HG03025 (cell line): ENCODE measurements at regions not wholly inside any gene's neighbourhood (a gene's known extent, or its start where the extent isn't known, plus 50 kb on each side); places are given as distances from the start of the nearest gene placed in this dataset.

ENCODE experiments used
- ATAC-seq: cut with Tn5 transposase; IDR thresholded peaks from one replicate; pipeline ENCODE4 v1.9.1; 2021; ENCODE audit warnings: mild to moderate bottlenecking, moderate library complexity; ENCODE audit not compliant: unreplicated experiment, low FRiP score

DNA sequence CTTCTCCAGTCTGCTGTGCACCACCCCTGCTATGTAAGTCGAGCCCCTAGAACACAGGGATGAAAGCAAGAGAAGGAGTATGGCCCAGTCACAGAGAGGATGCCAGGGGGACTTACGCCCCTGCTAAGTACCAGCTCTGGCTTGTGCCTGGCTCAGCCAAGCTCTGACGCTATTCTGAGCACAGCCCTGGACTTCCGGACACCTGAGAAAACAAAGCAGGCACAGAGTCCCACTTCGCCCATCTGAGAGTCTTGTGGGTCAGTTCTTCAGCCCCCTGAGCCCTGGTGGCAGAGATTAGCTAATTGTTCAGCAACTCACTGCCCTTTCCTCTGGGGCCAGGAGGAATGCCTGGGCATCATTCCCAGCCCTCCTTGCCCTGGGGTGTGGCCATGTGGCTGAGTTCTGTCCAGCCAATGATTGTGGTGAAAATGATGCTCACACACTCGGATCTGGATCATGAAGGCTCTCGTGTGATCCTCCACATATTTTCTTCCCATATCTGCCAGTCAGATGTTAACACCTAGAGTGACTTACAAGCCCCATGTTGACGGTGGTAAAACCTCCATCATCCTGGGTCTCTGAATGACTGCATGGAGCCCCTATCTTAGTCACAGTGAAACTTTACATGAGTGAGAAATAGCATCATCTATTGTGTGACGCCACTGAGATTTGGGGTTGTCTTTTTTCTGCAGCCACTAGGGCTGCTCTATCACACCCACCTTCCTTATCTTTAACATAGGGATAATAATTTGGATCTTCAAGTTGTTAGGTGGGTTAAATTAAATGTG, 105.7 kb downstream of the TPRA1 start:
- no peak for ATAC-seq

DNA sequence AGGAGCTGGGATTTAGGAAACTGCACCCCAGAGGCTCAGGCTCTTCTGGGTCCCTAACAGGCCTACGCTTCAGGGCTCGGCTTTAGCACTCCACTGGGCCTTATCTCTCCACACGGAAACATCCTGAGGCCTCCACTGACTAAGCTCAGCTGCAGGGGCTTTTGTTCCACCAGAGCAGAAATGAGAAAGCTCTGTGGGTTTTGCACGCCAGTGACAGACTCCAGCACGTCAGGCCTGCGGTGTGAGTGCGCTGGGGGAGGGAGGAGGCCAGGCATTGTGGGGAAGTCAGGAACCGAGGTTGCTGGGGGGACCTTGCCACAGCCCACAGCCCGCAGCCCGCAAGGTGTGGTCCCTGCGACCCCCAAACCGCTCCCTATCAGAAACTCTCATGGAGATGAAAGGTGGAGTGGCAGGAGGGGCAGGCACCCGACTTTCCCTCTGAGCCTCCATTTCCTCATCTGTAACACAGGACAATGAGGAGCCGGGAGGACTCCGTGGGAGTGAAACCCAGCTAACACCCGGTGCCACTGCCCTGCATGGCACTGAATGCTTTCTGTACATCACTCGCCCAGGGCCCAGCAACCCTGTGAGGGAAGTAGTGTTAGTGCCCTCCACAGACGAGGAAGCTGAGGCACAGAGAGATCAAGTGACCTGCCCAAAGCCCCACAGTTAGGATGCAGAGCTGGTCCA, 106.5 kb downstream of the TPRA1 start:
- peak; percentile 55 for ATAC-seq

DNA sequence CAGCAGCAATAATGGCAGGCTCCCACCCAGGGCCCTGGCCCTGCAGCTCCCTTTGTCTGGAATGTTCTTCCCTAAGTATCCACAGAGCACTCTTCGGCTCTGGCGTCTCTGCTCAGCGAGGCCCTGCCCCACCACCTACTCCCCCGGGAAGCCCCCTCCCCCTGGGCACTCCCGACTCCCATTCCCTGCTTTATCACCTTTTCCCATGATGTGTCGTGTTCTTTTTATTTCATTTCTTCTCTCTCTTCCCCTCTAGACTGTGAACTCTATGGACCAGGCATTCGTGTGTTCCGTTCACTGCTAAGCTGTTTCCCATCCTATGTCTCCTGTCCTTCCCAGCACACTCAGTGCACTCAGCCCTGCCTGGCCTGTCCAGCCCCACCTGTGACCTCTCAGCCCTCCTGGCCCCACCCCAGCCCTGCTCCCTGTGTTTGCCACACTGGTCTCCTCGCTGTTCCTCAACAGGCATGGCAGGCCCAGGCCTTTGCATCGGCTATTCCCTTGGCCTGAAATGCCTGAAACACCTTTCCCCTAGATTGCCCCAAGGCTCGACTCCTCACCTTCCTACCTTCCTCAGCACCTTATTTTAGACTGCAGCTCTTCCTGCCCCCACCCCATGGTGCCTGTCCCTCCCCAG, 107.4 kb downstream of the TPRA1 start:
- ATAC-seq = no peak

DNA sequence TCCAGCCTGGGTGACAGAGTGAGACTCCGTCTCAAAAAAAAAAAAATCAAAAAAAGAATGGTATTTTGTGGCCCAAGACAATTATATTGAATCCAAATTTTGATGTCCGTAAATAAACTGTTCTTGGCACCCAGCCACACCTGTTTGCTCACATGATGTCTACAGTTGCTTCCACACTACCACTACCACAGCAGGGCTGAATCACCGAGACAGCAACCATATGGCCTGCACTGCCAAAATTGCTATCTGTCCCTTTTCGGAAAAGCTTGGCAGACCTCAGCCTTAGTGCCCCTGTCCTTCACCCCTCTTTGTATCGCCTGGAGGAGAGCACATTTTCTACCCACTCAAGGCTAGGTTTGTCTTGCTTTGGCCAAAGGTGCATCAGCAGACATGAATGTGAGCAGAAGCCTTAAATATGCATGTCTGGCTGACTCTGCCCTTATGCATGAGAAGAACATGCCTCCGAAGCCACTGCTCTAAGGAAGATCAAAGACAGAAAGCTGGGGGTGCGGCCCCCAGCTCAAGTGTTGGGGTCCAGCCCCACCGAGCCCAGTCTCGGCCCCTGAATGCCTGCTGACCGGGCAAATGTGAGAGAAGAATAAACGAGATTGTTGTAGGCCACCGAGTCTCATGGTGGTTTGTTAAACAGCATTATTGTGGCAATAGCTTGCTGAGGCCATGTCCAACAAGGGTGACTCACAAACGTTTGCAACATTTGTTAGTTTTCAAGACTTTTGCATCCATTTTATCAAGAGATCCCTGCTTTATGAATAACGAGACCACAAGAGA, 108.1 kb downstream of the TPRA1 start:
- no peak for ATAC-seq

DNA sequence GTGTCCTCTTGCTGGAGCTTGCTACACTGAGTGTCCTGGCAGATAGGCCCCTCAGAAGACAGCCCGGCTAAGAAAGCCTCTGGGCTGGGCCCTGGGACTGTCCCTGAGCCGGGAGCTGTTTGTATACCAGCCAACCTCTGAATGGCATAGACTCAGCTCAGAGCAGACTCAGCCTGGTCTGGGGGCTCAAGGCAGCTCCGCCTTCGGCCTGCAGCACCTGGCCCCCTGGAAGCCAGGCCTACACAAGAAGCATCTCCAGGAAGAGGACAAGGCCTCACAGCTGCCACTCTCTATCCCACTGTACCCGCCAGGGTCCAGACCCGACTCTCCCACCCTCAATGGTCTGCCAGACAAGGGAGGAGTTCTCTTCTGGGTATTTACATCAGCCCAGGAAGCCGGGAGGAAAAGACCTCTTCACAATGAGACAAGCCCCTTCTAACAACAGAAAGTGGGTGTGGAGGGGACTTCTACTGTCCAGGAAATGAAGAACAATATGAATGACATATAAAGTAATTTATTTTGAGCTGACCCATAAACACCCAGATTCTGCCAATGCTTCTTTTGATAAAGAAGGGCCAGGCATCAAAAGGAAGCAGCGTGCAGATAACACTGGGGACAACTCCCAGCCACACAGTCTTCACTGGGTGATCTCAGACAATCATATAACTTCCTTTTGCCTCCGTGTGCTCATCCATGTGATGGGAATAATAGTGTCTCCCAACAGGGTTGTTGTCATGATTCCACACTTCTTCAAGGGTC, 110.2 kb downstream of the TPRA1 start:
- ATAC-seq = no peak

DNA sequence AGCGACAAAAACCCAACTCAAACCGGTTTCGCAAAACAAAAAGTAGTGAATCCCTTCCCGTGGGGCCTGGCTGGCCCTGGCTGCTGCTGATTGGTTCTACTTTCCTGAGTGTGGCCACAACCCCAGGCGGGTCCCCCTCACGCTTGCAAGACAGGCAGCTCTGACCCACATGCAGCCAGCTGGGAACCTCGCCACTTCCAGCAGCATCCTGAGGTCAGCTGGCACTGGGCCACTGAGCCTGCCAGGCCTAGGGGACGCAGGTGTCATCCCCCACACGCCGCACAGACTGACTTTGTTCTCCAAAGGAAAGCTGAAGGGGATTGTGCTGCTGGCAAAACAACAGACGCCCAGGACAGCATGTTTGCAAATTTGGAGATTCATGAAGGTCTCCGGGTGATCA, 111.1 kb downstream of the TPRA1 start:
- ATAC-seq = no peak

DNA sequence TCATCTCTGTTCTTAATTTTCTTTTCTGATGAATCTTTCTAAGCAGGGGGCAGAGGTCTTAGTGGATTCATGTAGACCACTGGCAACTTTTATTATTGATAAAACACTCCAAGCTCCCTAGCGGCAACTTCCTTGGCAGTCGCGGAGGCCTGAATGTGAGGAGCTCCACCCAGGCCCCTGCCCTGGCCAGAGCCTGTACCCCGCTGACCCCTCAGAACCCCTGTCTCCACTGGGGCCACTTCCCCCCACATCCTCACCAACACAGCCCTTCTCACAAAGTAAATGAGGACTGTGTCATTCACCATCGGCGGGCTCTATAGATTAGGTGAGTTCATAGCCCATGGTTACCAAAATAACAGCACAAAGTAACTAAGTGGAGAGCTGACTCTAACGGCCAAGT, 111.6 kb downstream of the TPRA1 start:
- no peak for ATAC-seq

DNA sequence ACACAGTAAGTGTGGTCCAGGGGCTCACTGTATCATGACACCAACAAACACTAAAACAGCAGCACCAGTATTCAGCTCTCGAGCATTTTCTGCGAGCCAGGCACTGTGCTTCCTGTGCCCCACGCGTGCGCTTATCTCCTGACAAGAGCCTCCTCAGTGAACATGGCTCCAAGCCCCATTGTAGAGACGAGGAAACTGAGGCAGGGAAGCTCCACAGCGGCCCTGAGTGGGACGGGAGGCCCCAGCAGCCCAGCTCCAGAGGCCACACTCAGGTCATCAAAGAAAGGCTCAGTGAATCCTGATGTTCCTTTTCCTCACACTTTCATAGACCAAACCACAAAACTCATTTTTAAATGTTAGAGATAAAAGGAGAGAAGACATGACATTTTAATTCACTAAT, 113.1 kb downstream of the TPRA1 start:
- ATAC-seq = no peak

DNA sequence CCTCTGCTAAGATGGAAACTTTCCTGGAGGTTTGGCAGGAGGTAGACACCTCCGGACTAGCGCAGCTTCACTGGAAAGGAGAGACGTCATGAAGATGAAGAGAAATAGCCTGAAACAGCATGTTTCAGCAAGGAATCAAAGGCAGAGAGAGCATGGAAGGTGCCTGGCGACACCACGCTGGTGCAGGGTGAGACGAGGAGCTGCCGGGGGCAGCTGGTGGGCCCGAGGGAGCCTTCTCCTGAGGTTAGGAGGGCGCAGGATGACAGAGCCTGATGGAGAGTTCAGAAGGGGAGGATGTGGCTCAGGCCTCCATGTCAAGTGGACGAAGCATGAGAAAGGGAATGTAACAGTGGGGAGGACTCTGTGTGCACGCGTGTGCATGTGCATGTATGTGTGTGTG, 113.6 kb downstream of the TPRA1 start:
- no peak for ATAC-seq

DNA sequence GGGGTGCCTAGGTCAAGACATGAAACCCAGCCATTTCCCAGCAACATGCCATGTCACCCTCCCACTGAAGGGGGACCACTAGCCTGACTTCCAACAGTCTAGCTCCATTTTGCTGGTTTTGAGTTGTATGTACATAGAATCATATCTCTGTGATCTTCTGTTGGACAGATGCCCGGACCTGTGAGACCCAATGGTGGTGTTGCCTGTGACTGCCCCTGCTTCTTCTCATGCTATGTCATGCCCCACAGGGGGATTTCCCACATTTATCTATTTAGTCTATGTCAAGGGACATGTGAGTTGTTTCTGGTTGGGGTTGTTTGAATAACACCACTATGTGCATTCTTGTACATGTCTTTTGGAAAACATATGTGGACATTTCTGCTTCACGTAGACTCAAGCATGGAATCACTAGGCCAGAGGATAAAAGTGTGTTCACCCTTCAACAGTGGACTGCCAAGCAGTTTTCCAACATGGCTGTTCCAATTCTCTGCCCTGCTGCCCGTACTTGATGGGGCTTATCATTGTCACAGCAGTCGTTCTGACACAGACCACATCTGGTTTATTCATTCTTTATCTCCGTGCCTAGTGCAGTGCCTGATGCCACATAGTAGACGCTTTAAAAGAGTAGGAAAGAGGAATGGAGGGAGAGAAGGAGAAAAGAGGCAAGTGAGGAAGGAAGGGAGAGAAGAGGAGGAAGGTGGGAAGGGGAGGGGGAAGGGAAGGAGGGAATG, 114.4 kb downstream of the TPRA1 start:
- ATAC-seq = no peak

DNA sequence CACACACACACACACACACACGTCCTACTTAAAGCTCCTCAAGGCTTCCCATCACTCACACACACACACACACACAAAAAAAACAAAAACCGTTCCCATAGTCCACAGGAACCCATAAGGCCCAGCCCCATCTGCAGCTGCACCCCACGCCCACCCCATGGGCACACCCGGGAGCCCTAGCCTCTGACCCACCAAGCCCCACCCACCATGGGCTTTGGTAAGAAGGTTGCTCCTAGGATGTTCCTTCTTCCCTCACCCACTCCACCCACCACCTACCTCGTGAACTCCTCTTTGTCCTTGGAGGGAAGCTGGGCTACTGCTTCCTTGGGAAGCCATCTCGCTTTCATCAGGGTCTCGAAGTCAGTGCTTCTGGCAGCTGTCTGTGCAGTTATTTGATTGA, 115.1 kb downstream of the TPRA1 start:
- ATAC-seq = no peak

DNA sequence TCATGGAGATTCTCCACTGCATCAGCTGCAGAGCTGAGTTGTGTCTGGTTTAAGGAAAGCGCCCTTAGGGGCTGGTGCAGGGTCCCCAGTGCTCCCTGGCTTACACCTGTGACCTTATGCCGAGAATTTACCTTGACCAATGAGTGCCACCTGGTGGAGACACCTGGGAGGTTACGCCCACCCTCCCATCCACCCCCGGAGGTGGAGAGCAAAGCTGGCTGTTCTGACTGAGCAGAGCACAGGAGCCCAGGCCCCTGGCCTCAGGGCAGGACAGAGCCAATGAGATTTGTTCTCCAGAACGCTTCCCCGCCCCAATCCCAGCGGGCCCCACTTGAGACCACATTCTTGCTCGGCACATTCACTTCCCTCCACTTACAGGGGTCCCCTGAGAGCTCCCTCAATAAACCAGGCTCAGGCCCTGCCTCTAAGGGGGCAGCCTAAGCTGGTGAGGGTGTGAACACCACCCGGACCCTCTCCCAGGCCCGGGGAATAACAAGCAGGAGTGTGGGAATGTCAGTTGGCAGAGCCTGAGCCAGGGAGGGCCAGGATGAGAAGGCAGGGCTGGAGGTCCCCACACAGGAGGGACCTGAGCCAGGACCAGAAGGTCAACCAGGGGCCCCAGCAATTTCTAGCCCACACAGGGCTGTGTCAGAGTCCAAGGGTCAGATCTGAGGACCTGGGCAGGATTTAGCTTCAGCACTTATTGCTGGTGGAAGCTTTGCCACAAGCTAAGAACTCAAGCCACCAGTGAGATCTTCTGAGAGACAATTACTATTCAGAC, 117.1 kb downstream of the TPRA1 start:
- ATAC-seq = no peak

DNA sequence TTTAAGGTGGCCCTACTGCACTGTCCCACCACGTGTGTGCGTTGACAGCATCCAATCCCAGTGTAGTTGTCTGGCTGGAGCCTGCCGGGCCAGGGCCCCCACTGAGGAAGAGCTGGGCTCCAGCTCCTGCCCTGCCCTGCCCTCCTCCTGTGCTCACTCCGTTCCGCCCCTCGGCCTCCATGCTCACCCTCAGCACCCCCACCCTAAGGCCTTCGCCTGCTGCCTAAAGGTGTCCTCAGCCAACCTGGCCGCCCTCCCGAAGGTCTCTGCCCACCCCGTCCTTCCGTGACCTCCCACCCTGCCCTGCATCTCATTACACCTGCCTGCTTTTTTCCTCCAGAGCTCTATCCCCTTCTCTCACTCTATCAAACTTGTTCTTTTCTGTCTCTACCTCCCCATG, 118.0 kb downstream of the TPRA1 start:
- ATAC-seq = no peak

DNA sequence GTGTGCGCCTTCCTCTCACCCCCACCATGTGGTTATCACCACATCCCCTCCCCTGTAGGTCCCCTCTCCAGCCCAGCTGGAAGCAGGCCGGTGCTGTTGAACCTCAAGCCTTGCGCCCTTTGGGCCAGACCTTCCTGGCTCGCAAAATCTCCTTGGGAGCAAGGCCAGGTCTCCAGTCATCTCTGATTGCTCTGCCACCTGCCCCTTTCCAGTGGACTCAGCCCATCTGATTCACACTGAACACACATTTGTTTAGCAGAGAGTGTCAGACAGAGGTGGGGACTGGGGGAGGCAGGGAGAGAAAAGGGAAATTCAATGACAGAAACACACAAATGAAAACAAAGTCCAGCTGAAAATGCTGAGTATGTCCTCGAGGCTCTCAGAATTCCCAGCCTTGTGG, 119.4 kb downstream of the TPRA1 start:
- no peak for ATAC-seq

DNA sequence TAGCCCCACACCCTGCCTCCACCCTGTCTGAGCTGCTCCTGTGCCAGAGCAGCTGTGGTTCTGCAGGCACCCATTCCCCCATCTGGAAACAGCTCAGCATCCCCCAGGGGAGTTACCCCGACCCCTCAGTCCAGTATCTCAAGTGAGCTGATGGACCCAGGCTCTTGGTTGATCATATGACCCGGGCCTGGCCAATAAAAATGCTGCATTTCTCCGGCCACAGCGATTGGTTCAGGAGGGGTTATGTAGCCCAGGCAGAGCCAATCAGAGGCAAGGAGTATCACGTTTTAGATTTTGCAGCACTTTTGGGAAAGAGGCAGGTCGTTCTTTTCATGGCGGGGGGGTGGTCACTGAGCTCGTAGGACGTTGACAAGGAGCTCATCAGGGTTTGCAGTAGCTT, 120.8 kb downstream of the TPRA1 start:
- no peak for ATAC-seq

DNA sequence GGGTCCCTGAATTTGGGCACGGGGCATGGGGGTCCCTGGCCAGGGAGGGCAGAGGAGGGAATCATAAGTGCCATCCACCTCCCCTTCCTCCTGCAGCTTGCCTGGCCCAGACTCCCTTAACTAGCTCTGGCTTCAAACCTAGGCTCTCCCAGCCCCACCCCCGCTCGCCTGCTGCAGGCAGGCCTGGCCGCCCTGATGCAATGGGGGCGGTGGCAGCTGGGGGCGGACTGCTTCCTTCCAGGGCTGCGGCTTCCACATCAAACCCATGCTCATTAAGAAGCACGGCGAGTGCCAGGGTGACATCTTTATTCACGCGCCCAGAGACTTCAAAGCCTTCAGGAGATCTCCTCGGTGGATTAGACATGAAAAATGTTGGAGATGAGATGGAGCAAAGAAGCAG, 123.1 kb downstream of the TPRA1 start:
- no peak for ATAC-seq

DNA sequence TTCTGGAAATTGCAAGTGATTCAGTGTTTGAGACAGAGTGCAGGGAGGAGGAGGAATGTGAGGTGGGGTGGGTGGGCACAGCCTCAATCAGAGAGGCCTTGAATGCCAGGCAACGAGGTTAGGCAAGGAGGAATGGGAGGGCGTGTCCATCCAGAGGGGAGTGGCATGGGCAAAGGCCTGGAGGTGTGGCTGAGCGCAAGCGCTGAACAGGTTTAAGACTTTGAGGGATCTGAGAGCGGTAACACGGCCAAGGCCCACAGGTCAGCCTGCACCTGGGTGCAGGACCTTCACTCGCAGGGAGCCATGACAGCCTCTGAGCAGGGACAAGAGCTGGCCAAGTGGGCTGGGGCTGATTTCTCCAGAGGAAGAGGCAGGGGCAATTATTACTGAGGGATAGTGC, 125.9 kb downstream of the TPRA1 start:
- no peak for ATAC-seq

DNA sequence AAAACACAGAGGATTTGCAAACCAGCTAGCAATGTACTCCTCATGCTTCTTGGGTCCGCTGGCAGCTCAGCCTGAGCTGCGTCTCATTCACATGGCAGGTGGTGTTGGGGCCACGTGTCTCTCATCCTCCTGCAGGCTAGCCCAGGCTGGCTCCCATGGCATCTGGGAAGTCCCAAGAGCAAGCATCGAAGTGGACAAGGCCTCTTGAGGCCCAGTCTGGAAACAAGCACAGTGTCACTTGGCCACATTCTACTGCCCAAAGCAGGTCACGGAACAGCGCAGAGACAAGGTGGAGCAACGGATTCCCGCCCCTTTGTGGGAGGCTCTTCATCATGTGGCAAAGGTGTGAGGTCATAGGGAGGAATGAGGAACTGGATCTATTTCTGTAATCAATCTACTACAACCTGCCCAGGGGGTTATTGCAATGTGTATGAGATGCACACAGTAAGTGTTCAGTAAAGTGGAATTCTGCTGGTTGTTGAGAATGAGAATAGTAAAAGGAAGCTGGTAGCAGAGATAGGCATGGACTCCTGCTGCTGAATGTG, 128.3 kb downstream of the TPRA1 start:
- ATAC-seq = no peak
